Posterior cingulate gyrus (tissue), 11 donors: ENCODE measurements at regions not wholly inside any gene's neighbourhood (a gene's known extent, or its start where the extent isn't known, plus 50 kb on each side); places are given as distances from the start of the nearest gene placed in this dataset.
A peak's percentile ranks its signal among the peaks of the same experiment; 100 is the strongest.
"Not testable (repeated sequence)": the region's sequence is repeated elsewhere in the genome, so short reads cannot be mapped to it uniquely, and the experiment has no call there.

Experiments used
- DNase-seq, 10 donors: peaks; one replicate each; pipeline versions ENCODE4 v3.0.0 to v3.0.0-alpha.2; 2020 to 2021; ENCODE audit warnings: mixed read lengths in 3 of 10
- intact Hi-C: fragments of 100-400 bp; cut with DNase I; formaldehyde crosslinking; loops from one replicate; pipeline ENCODE4 v1.15.1; 2023

GRCh38 chr3:187484547-187485295 is 116.5 kb downstream of the RTP4 start:
- intact Hi-C loops: no loop called here
- no peak for DNase-seq

DNA sequence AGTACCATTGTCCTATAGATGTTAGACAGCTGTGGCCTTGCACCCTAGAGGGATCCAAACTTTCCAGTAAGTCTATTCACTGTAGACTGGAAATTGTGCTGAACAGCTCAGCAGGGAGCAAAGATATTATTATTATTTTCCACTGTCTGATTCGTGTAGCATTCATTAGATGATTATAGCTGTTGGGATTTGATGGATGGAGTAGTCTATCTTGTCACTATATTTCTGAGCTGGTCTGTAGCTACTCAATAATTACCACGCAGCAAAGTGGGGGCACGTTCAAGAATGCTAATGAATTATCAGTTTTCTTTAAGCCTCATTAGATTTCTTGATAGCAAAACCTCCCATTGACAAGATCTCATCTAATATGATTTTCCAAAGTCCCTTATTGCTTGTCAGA is 113.2 kb downstream of the RTP4 start:
- no peak for DNase-seq
- intact Hi-C loops: no loop called here

DNA sequence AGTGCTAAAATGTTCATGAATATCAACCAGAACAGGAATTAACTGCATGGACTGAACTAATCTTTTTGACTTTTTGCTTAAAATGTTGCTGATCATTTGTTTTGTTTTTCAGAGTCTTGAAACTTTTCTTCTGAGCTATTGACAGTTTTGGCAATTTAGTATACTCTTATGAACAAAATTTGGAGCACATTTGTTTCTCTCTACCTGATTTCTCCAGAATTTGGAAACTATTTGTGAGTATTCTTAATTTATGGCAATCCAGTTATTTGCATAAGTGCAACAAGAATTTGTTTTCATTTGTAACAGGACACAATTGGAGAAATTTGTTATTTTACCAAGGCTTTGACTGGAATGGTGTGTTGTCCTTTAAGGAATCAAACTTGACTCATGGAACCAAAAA is 107.4 kb downstream of the RTP4 start:
- intact Hi-C loops, DNase-seq: not testable (repeated sequence)

DNA sequence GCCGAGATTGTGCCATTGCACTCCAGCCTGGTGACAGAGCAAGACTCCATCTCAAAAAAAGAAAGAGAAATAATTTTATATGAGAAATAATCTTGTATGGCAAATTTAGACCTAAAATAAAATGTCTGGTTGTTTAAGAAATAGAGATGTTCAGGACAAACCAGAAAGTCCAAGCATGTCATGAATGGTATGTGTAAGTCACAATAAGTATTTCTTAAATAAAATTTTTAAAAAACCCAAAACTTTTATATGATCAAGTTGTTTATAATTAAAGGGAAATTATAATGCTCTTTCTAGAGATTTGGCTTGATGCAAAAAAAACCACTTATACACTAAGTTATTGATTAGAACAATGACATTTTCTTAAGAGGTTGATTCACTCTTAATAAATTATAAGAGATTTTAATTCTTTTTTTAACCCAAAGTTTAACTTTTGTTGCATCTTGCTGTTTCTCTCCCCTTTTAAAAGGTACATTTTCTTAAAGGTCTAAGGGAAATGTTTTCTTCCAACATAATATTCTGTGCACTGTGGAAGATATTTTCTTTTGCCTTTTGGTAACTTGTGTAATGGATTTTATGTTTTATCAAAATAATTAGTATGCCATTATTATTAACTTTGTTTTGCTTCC is 105.7 kb downstream of the RTP4 start:
- no peak for DNase-seq
- intact Hi-C loops: no loop called here

DNA sequence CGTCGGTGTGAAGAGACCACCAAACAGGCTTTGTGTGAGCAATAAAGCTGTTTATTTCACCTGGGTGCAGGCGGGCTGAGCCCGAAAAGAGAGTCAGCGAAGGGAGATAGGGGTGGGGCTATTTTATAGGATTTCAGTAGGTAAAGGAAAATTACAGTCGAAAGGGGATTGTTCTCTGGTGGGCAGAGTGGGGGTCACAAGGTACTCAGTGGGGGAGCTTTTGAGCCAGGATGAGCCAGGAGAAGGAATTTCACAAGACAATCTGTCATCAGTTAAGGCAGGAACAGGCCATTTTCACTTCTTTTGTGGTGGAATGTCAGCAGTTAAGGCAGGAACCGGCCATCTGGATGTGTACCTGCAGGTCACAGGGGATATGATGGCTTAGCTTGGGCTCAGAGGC is 98.1 kb downstream of the RTP4 start:
- DNase-seq, intact Hi-C loops: not testable (repeated sequence)

DNA sequence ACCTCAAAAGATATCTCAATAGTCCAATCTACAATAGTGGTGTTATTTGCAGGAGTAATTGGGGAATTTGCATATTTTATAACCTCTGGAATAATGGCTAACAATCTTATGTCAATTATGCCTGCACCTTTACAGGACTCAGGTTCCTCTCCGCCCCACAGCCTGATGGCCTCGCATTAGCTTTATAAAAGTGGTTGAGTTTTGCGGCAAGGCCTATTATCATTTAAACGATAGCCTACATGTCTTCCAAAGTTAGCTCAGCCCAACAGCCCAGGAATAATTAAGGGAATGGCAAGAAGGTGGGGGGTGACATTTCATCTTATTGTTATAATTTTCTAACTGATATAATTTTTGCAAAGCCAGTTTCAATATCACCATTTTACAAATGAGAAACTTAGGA is 97.3 kb downstream of the RTP4 start:
- DNase-seq: no peak
- intact Hi-C loops: no loop called here

DNA sequence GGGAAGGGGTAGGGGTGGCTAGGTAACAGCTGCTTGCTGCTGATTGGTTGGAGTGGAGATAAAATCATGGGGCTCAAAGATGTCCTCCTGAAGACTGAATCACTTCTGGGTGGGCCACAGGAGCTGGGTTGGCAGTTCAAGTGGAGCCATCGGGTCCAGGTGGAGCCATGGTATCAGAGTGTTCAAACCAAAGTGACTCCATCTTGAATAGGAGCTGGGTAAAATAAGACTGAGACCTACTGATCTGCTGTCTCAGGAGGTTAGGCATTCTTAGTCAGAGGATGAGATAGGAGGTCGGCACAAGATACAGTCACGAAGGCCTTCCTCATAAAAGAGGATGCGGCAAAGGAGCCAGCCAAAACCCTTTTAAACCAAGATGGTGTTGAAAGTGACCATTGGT is 96.5 kb downstream of the RTP4 start:
- no peak for DNase-seq
- intact Hi-C loops: no loop called here

DNA sequence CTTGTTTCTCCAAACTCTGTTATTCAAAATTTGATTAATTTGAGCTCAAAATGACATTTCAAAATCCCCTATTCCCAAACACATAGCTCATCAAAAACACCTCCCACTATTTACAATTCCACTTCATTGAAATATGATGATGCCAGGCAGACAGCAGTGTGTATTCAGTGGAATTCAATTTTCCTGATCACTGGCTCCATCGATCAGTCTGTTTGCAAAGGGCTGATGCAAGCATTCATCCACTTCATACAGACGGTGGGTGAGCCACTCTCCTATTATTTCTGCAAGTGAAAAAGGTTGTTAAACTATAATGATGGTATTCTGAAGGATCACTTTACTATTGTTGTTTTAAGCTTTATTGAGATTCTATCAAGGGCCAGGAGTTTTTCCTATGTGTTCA is 90.7 kb downstream of the RTP4 start:
- intact Hi-C loops: no loop called here
- DNase-seq: no peak

- intact Hi-C loops: no loop called here
- no peak for DNase-seq
Measured at GRCh38 chr3:187458383-187458782, 90.2 kb downstream of the RTP4 start.

DNA sequence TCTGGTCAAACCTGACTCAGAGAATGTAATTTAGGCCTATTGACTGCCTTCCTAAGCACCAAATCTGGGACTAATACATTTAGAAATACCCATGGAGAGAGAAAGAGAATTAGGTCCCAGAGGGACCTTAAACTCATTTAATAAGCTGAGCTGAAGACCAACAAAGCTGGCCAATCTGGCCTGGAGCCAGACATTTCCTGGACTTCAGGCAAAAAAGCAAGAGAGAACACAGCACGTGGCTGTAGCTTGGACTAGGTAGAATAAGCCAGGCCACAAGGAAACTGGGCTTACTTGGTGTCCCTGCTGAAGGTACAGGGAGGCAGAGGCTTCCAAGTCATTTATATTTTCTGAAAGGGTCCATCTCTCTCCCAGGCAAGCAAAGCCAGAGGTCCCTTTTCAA is 88.1 kb downstream of the RTP4 start:
- intact Hi-C loops: no loop called here
- DNase-seq: peak in 8 of 10 donors; percentile 13 to 80 (median 36)

DNA sequence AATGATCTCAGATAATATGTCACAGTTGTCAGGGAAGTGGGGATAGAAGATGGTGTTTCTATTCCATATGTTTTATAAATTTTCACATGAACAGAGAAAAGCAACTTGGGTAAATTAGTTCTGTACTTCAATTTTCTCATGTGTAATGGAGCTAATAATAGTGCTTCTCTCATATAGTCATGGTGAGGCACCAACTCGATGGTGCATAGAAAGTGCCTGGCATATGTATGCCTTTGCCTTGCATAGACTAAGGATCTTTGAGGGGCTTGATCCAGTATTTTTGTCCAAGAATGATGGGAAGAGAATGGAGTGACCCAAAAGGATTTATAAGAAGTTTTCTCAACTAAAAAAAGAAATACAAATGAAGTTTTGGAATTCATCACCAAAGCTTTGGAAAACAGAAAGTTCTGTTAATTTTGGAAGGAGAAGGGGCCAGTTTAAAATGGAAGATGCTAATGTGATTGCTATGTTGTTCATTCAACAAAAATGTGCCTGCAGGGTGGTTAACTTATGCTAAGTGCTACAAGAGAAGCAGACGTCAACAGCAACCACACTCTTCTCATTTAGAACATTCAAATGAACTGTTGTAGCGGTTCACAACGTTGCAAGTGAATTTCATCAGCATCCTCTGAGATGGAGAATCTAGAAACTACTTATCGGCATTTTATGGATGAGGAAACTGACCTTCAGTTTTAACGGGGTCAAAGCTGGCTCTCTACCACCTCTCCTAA is 86.1 kb downstream of the RTP4 start:
- intact Hi-C loops: no loop called here
- DNase-seq: no peak

DNA sequence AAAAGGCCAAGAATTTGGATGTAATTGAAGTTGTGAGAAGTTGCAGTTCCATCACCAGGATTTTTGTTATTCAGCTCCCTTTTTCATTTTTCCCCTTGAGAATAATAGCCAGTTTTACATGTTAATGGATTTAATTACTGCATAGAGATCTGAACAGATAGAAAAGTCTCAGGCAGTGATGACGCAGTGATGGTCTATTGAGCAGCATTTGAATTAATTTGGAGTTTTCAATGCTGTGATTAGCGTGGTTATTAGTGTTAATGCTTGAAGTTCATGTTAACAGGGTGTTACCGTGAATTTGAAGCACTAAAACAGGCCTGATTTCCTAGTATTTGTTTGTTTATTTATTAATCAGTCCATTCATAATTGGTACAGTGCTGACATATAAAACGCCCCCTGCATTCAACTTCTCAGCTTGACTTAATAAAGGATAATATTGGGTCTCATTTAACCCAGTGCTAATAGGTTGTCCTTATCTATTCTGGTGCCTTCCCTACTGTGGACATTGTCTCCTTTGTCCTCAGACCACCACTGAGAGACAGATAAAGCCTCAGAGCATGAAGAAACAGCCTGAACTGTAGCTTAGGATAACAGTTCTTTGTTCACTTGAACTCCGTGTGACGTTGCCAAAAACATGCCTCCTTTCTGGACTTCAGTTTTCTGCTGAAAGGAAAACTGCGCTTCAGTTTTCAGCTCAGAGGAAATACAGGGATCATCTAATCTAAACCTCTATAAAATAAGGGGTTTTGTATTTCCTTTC is 82.4 kb downstream of the RTP4 start:
- DNase-seq: no peak
- intact Hi-C loops: no loop called here

DNA sequence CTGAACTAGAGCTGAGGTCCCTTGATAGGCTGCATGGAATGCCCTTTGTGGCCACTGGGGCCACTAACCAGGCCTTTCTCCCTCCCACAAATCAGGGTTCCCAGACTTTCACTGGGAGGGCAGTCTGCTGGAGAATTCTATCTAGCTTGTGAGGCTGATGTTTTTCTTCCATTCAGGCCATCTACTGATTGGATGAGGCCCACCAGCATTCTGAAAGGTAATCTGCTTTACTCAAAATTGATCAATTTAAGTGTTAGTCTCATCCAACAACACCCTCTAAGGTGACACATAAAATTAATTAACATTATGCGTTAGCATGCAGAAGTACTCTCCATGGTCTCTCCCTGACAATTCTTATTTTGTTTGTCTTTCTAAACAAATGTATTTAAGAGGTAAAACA is 80.5 kb downstream of the RTP4 start:
- intact Hi-C loops: no loop called here
- no peak for DNase-seq

DNA sequence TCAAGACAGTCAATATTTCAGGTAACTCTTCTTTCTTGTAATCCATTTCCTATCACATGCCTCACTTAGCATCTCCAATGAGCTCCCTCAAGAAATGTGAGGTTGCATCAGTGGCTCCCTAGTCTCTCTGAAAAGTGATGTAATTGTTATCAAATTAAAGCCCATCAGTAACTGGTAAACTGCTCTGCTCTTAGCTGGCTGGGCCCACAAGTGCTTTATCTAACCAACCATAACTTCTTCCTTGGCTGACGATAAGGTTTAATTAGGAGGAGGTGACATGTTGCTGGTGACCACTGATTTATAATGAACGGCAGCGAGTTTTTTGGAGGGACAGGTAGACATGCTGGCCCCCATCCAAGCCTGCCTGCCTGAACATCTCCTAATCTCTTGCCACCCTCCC is 79.6 kb downstream of the RTP4 start:
- DNase-seq: no peak
- intact Hi-C loops: no loop called here

DNA sequence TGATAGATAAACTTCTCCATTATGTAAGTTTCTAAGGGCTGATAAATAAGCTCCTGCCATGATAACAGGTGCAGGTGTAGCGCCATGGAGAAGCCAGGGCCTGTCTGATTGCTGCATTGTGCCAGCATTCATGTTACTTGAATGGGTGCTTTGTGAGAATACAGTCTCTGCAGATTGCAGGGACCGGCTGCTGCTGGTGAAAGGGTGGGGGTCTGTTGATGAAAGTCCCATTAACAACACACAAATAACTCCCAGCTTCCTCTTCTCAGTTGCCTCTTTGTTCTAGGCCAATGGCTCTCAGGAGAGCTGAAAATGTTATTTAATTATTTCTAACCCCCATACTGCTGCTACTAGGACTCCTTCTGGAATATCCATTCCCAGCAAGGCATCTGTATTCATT is 77.2 kb downstream of the RTP4 start:
- peak in 4 of 10 donors; percentile 12 to 89 (median 42) for DNase-seq

GRCh38 chr3:187434524-187434923 is 66.3 kb downstream of the RTP4 start:
- intact Hi-C loops: no loop called here
- DNase-seq: no peak

More for the DNA sequence above, 77.2 kb downstream of the RTP4 start:
- intact Hi-C loops: no loop called here

DNA sequence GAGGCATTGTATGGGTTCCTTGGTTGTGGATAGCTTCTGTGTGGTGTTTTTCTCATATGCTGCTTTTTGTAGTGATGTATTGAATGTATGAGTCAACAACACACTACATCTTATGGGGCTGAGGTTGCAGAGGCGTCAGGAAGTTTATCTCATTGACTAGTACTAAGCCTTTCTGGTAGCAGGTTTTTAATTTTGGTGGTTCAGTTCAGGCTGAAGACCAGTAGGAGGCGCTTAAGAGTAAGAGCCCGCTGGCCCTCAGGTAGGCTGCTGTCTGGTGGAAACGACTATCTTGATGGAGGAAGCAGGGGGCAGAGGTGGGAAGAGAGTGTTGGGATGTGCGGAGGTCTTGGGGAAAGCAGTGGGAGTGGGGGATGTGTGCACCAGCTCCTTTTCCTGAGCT is 62.4 kb downstream of the RTP4 start:
- intact Hi-C loops: no loop called here
- no peak for DNase-seq
